Adrenal gland (tissue), 9 donors: ENCODE measurements at regions not wholly inside any gene's neighbourhood (a gene's known extent, or its start where the extent isn't known, plus 50 kb on each side); places are given as distances from the start of the nearest gene placed in this dataset.

ENCODE experiments used
- DNase-seq, 7 donors: peaks; one replicate each; pipeline ENCODE4 v3.0.0-alpha.2; 2019 to 2020
- H3K27ac ChIP-seq, 5 donors: fragments of 200-600 bp; sonication (generic) in 4 of 5; 1 replicate in 3 of 5; 2 replicates in 2 of 5; pipeline versions ENCODE4 v1.5.1 to v1.8.0; 2016 to 2020; ENCODE audit warnings: mild to moderate bottlenecking in 1 of 5
- H3K27me3 ChIP-seq: fragments of 200-600 bp; 2 replicates; pipeline ENCODE4 v1.8.0; 2021
- H3K36me3 ChIP-seq, 2 donors: fragments of 200-600 bp; replicated peaks in 1 of 2; 1 replicate in 1 of 2; 2 replicates in 1 of 2; pipeline versions ENCODE4 v1.5.1 to v1.8.0; 2018 to 2022
- H3K4me1 ChIP-seq, 2 donors: fragments of 200-600 bp; replicated peaks in 1 of 2; 1 replicate in 1 of 2; 2 replicates in 1 of 2; pipeline versions ENCODE4 v1.5.1 to v1.8.0; 2018 to 2021
- H3K4me3 ChIP-seq, 4 donors: fragments of 200-600 bp; sonication (generic) in 3 of 4; one replicate each; pipeline ENCODE4 v1.5.1; 2016 to 2018
- H3K9me3 ChIP-seq, 3 donors: fragments of 200-600 bp; sonication (generic) in 1 of 3; replicated peaks in 1 of 3; 1 replicate in 2 of 3; 2 replicates in 1 of 3; pipeline versions ENCODE4 v1.5.1 to v1.8.0; 2016 to 2021
- CTCF ChIP-seq, 6 experiments: fragments of 450-650 bp in 4 of 6; fragments of 200-600 bp in 2 of 6; sonication (generic) in 1 of 6; IDR thresholded peaks; 1 replicate in 5 of 6; 2 replicates in 1 of 6; pipeline versions ENCODE4 v1.5.1 to v1.8.0; 2016 to 2021; ENCODE audit warnings: antibody characterized with exemption in 6 of 6, mild to moderate bottlenecking in 2 of 6, moderate library complexity in 1 of 6
- POLR2A ChIP-seq, 2 donors: fragments of 450-650 bp; IDR thresholded peaks; one replicate each; pipeline ENCODE4 v1.6.1; 2017; ENCODE audit warnings: antibody characterized with exemption in 2 of 2, mild to moderate bottlenecking in 2 of 2, moderate library complexity in 1 of 2
- WGBS, 4 donors: extraction: QIAGEN DNeasy Blood & Tissue Kit in 2 of 4; methylation state at CpG; one replicate each; pipeline versions ENCODE4 v1.1.5 to v1.1.7; 2013 to 2017; 5-methylcytosine and 5-hydroxymethylcytosine counted together
- intact Hi-C, 2 donors: fragments of 100-400 bp; cut with DNase I; formaldehyde crosslinking; loops; one replicate each; pipeline versions ENCODE4 v1.14.1 to v1.15.0; 2022 to 2023
- donor health status: healthy with polysubstance abuse.
- donor health status: Bipolar disorder and iron deficiency.
- donor health status: DM: yes; HTN: yes; CAD: no.
- donor health status: DM: no; HTN: no; CAD: no.
- donor health status: DM: no; HTN: no; CAD: no.

GRCh38 chr1:94627771-94628498 is 86.4 kb upstream of the F3 start:
- no peaks in the 10 kb centered on the region for H3K9me3 ChIP-seq
- DNase-seq, result peak in 1 of 7 donors; percentile 31

GRCh38 chr1:94624203-94624602 is 82.6 kb upstream of the F3 start:
- WGBS, 4 donors, result 92 to 97% (median 96%) methylated on average over 8 of the region's 8 CpGs
- no peaks in the 10 kb centered on the region for H3K9me3 ChIP-seq
- H3K4me3 ChIP-seq, result no peak overlapping the region
- TF ChIP-seq POLR2A (IDR thresholded peaks at IDR 0.05) (no peak), CTCF (IDR thresholded peaks at IDR 0.05) (no peak)
- intact Hi-C loops, result no loop called here
- H3K36me3 ChIP-seq, result no peaks in the 10 kb centered on the region
- DNase-seq, result peak in 1 of 7 donors; percentile 43
- H3K27ac ChIP-seq, result no peak overlapping the region
- H3K27me3 ChIP-seq, result no peaks in the 10 kb centered on the region
- no peaks in the 10 kb centered on the region for H3K4me1 ChIP-seq

More at GRCh38 chr1:94627771-94628498, 86.4 kb upstream of the F3 start:
- Histone ChIP-seq H3K27me3 (no peaks in the 10 kb centered on the region), H3K4me1 (no peaks in the 10 kb centered on the region), H3K4me3 (no peak overlapping the region), H3K27ac (no peak overlapping the region), H3K36me3 (no peaks in the 10 kb centered on the region)
- intact Hi-C loops, result no loop called here
- WGBS, 4 donors, result 77 to 89% (median 85%) methylated on average over 8 to 10 of the region's 10 CpGs
- TF ChIP-seq CTCF (IDR thresholded peaks at IDR 0.05), result no peak
- TF ChIP-seq POLR2A (IDR thresholded peaks at IDR 0.05), result no peak

GRCh38 chr1:94623560-94624148 is 82.1 kb upstream of the F3 start:
- H3K4me1 ChIP-seq, result no peaks in the 10 kb centered on the region
- peak in 1 of 7 donors; percentile 29 for DNase-seq
- H3K27me3 ChIP-seq, result no peaks in the 10 kb centered on the region
- no peak overlapping the region for H3K4me3 ChIP-seq
- no peak overlapping the region for H3K27ac ChIP-seq
- WGBS, 4 donors, result 84 to 90% (median 88%) methylated on average over 8 of the region's 8 CpGs
- TF ChIP-seq CTCF (IDR thresholded peaks at IDR 0.05) (no peak), POLR2A (IDR thresholded peaks at IDR 0.05) (no peak)
- intact Hi-C loops, result no loop called here
- H3K36me3 ChIP-seq, result no peaks in the 10 kb centered on the region
- no peaks in the 10 kb centered on the region for H3K9me3 ChIP-seq

- H3K27ac ChIP-seq, result no peak overlapping the region
Measured at GRCh38 chr1:94622757-94623156, 81.2 kb upstream of the F3 start.

More at GRCh38 chr1:94622757-94623156, 81.2 kb upstream of the F3 start:
- no peak for DNase-seq
- H3K4me1 ChIP-seq, result no peaks in the 10 kb centered on the region
- WGBS, 4 donors, result 88 to 97% (median 95%) methylated on average over 10 of the region's 10 CpGs
- no peak overlapping the region for H3K4me3 ChIP-seq
- H3K27me3 ChIP-seq, result no peaks in the 10 kb centered on the region
- H3K36me3 ChIP-seq, result no peaks in the 10 kb centered on the region
- TF ChIP-seq CTCF (IDR thresholded peaks at IDR 0.05) (no peak), POLR2A (IDR thresholded peaks at IDR 0.05) (no peak)
- intact Hi-C loops, result no loop called here
- H3K9me3 ChIP-seq, result no peaks in the 10 kb centered on the region
